ENCODE measurements at regions not wholly inside any gene's neighbourhood (a gene's known extent, or its start where the extent isn't known, plus 50 kb on each side); places are given as distances from the start of the nearest gene placed in this dataset.

DNA sequence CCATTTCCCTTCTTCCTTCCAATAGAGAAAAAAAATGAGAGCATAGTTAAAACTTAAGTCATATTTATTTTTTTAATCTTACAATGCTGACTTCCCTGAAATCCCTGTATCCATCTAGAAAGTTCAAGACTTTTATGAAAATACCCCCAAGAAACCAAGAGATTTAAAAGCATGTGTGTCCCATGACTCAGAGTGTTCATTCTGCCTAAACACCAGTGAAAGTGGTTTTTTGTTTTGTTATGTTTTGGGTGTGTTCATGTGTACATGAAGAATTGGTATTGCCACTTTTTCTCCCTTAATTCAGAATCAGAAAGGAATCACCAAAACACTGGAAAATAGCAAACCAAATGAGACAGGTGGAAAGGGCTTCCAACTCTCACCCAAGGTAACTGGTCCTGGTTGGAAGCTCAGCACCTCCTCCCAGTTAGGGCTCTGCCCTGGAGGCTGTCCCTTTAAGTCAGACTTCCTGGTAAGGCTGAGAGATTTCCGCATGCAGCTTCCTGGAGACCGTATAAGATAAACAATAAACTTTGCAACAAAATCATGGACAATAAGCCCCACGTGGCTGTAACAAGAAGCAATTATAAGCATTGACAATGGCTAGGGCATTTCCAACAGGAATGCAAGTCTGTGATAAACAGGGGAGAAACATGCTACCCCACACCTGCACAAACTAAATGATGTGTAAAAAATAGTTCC, 121.9 kb upstream of the ARHGEF3 start:
- no peak for DNase-seq

DNA sequence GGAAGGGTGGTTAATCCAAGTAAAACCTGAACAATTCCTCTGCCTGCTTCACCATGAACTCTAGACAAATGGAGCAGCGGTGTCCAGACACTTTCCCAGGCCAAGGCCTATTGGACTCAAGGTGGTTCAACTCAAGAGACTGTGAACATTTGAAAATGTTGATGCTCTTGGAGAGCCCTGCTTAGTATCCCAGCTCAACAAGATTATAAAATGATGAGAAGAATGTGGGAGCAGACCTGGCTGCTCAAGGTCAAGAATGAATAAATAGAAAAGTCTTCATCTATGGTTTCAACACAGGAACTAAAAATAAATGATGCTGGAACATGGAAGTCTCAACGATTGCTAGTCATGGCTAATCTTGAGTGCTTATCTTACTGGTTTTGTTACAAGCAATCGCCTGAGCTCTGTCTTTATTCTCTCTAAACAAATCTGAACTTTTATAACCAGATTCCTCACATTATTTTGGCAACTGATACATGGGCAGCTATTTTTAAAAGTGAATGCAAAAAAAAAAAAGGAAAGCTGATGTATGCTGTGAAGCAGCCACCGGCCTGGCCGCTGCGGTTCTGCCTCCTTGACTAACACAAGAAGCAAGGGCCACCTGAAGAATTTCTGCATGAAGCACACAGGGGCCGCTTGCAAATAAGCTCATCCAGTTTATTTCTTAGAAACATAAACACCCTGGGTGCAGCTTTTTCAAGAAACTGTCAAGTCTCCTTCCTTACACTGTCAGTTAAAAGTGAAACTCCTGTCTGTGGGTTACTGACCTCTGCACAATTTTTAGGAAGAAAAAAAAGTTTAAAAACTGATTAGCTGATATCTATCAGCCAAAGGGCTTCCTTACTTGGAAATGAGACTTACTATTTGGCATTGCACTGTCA, 120.1 kb upstream of the ARHGEF3 start:
- DNase-seq, result no peak

DNA sequence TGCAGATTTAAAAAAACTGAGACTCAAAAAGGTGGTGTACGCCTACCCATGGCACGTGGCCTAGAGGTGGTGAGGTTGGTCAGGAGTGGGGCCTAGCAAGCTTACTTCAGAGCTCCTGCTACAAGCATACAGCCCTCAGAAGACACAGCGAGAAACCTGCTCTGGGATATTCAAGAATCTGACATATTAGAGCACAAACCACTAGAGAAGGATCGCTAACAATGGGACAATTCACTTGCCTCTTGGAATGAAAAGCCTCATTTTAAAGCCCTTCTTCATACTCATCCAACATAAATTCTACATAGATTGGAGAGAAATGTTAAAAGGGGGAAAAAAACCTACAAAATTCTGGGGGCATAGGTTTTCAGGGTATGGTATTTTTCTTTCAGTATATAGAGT, 118.0 kb upstream of the ARHGEF3 start:
- DNase-seq, result no peak

DNA sequence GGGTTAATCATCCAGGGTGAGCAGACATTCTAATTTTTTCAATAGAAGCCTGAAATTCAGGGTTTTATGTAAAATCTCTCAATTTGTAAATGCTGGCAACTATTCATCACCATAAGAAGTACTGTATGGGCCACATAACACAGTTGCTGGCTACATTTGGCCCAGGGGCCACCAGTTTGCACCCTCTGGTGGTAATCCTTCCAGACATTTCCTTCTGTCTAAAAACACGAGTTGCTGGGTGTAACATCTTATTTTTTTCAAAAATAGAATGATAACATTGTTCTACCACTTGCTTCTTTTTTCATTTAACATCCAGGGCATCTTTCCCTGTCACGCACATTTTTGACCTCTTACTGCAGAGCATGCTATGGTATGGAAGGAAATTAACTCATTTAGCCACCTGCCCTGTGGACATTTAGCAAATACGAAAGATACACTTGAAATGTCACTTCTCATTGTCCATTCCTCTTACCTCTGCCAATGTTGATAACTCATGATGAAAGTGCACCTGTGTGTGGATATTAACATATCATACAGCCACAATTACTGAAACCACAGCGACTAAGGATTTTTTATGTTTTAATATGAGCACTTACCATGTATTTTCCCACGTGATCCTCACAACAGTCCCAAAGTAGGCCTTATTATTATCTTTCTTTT, 117.5 kb upstream of the ARHGEF3 start:
- DNase-seq, result no peak

GRCh38 chr3:56918111-56918568, 116.4 kb upstream of the ARHGEF3 start:
- DNase-seq, result no peak

DNA sequence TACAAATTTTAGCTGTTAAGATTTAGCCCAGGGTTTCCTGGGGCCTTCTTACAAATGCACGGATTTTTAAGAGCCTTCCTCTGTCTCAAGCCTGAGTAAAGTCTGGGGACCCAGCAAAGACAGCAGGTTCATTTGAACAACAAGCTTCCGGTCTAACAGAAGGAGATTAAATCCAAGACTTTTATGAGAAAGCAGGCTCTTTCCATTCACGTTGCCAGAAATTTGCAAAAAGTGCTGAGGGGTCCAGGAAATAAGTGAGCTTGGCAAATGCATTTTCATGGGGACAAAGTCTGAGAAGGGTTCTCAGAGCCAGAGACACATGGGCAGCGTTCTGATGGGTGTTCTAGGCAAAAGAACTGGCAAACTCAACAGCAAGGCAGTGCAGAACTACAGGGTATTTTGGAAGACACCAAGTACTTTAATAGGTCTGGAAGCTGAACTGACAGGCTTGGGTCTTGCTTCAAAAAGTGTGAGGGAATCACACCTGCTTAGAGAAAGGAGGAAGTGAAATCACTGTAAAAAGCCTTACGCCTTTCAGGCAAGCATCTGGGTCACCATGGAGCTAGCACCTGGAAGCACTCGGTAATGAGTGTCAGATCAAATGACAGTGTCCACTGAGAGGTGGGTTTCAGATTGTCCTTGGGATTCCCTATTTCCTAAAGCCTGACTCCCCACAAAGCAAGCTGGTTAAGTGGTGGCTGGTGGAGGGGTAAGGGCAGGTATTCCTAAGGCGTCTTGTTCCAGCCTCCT, 115.8 kb upstream of the ARHGEF3 start:
- DNase-seq, result peak; percentile 18

DNA sequence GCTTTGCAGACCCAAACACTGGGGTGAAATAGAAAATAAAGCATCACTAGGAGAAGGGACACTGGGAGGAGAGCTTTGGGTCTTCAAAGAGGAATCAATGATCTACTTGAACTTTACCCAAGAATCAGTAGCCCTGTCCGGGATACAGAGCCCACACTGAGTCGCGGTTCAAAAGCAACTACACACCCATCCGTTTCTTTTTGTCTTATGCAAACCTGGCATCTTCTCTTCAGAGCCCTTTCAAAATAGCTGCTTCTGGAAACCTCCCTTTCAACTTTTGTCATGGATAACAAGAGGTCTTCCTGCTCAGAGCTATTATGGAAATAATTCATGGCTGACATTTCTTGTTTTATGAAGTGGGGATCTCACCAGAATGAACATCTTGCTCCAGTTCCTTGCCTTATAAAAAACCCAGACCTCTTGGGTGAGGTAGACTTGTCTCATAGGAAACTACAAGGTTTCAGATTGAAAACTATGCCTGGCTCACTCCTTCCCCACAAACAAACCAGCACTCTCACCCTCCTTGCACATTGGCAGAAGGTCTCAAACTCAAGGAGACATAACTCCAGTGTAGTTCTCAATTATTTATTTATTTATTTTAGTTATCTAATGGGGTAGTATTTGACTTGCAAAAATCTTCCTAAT, 115.1 kb upstream of the ARHGEF3 start:
- no peak for DNase-seq

DNA sequence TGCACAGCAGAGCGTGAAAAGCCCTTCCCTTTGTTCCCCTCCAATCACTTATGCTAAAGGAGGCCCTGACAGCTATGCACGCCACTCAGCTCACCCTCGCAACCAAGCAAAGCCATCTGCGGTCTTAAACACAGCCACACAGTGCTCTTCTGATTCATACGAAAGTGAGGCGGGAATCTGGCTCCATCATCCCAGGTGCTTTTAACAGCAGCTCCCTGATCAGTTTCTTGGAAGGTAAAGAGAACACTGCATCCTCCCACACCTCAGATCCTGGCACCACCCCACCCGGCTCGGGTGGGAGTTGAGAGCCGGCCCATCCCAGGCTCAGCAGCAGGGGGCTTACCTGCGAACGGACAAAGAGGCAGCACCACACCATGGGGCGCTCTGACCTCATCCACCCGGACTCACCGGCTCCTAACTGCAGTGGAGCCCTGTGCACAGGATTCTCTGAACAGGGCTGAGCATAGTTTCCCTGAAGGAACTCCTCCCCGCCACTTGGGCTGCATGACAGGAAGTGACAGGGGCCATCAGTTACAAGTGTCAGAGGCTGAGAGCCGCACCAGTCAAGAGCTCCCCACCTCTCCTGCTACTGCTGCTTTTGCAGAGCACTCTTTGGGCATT, 114.3 kb upstream of the ARHGEF3 start:
- no peak for DNase-seq

DNA sequence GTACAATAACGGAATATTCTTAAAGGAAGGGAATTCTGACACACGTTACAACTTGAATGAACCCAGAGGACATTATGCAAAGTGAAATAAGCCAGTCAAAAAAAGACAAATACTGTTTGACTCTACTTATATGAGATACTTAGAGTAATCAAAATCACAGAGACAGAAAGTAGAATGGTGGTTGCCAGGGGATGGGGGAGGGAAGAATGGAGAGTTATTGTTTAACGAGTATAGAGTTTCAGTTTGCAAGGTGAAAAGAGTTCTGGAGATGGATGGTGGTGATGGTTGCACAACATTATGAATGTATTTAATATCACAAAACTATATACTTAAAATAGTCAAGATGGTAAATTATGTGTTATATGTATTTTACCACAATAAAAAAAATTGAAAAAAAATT, 112.9 kb upstream of the ARHGEF3 start:
- DNase-seq, result no peak

GRCh38 chr3:56911363-56911762, 109.6 kb upstream of the ARHGEF3 start:
- no peak for DNase-seq

DNA sequence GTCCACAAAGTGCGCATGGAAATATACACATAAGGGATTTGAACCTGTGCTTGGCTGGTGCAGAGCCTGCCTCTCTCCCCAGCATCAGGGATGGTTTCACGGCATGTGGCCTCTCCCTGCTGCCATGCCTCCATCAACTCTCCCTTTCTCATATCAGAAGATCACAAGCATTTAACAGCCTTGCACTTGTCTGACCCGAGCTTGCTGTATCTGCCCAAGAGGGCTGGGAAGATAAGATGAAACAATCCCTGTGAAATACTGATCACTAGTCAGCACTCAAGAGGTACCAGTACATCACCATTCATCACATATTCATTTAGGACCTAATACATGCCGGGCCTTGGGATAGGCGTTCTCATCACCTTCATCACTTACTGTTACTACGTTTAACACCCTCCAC, 107.6 kb upstream of the ARHGEF3 start:
- no peak for DNase-seq

- DNase-seq, result no peak
Measured at GRCh38 chr3:56908004-56908403, 106.3 kb upstream of the ARHGEF3 start.

DNA sequence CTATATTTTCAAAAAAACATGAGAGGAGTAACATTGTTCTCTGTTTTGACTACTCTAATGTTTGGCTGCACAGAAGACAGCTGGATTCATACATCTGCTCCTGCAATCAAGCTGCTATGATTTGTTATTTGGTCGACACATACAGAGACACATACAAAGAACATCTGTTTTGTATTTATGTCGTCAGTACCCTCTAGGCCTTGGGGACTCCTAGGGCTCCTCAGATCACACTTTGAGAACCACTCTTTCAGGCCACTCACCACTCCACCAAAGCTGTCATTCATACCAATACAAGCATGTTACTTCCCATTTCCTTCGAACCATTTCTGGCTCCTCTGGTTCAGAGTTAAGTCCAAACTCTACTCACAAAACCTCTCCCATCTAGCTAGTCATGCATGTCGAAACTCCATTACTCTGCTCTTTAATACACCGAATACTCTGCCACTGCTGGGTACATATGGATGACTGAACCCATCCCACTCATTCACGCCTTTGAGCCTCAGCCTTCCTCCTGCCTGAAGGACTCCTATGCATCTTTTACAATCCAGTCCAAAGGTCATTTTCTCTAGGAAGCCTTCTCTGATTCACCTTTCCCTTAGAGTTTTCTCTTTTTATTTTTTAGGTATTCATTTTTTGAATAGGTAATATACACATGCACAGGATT, 102.9 kb upstream of the ARHGEF3 start:
- no peak for DNase-seq

GRCh38 chr3:56903231-56903782, 101.6 kb upstream of the ARHGEF3 start:
- no peak for DNase-seq

DNA sequence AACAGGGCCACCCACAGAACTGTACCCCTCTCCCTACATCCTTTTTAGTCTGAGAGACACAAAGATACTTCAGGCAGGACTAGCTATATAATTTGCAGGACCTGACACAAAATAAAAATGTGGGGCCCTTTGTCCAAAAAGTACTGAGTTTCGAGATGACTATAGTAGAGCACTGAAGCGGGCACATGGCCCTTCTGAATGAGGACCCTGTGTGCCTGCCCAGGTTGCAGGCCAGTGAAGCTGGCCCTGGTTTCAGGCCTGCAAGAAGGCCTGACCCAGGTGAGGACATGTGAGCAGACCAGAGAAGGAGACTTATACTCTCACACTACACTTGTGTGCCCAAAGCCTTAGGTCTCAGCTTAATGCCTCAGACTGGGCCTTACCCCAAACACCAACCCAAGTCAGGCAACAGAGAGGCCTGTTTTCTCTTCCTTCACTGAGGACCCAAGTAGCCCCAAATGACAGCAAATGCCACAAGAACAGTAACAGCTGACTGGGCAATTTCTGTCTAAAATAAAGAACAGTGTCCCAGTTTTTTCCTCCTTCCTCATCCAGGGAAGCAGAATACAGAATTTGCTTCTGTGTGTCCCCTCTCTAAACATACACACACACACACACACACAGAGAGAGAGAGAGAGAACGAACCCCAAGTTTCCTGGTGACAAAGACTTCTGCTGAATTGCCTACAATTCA, 100.9 kb upstream of the ARHGEF3 start:
- DNase-seq, result no peak

DNA sequence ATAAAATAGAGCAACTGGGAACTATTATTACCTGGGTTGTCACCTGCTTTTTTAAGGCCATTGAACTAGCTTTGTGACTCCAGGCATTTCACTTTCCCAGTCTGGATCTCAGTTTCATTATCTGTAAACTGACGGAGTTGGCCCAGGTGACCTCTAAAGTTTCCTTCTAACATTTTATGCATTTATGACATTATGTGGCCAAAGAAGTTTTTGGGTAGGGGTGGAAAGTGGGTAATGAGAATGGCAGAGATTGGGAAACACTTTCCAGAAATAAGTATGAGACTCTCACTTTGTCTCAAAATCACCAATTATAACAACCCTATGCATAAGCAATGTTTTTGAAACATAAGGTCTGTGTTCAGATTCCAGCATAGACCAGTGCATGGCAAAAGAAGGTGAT, 99.1 kb upstream of the ARHGEF3 start:
- no peak for DNase-seq

DNA sequence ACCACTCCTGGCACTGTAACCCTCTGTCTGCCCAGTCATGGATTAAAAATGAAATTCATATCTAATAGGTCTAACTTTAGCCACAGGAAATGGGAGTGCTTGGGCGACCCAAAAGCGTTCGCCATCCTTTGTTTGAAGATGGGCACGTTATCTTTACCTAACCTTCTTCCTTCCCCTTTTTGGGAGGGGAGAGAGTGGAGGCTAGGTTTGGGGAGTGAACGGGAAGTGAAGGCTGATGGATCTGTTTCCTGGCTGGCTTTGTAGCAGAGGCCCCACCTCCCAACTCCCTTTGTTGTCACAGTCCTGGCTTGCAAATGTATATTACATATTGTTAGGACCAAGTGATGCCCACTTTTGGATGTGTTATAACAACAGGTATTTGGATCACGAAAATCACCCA, 98.1 kb upstream of the ARHGEF3 start:
- no peak for DNase-seq

GRCh38 chr3:56899078-56899477, 97.3 kb upstream of the ARHGEF3 start:
- DNase-seq, result no peak

DNA sequence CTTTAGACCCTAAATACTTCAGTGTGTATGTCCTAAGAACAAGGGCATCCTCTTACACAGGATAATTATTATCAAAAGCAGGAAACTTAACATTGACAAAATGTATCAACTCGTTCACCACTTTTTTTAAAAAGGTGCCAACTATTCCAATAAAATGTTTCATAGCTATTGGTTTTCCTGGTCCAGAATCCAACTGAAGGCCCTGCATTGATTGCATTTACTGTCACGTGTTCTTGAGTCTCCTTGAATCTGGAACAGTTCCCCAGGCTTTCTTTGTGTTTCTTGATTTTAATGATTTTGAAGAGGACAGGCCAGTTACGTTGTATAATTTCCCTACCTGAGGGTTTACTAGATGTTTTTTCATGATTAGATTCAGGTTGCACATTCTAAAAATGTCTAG, 94.6 kb upstream of the ARHGEF3 start:
- DNase-seq, result no peak

- no peak for DNase-seq
Measured at GRCh38 chr3:56894881-56895431, 93.2 kb upstream of the ARHGEF3 start.
